ENCODE measurements at regions not wholly inside any gene's neighbourhood (a gene's known extent, or its start where the extent isn't known, plus 50 kb on each side); places are given as distances from the start of the nearest gene placed in this dataset.
"Not testable (repeated sequence)": the region's sequence is repeated elsewhere in the genome, so short reads cannot be mapped to it uniquely, and the experiment has no call there.

- DNase-seq (ENCODE audit: low read depth) (no peak), FAIRE-seq (no peak)
- no peaks in the 10 kb centered on the region for H3K36me3 ChIP-seq (ENCODE audit: control insufficient read depth, insufficient read depth, low read length)
- TF ChIP-seq CTCF (IDR thresholded peaks at IDR 0.05; ENCODE audit: insufficient read depth, low read length, severe bottlenecking) = no peak
- H3K27me3 ChIP-seq (ENCODE audit: control insufficient read depth, insufficient read depth, low read length) = no peaks in the 10 kb centered on the region
- H3K4me3 ChIP-seq (ENCODE audit: low read depth, low read length) = no peak overlapping the region
Observed at GRCh38 chr2:54049365-54049764, 66.0 kb upstream of the ACYP2 start.

- FAIRE-seq; H3K36me3 ChIP-seq (ENCODE audit: control insufficient read depth, insufficient read depth, low read length); H3K27me3 ChIP-seq (ENCODE audit: control insufficient read depth, insufficient read depth, low read length): not testable (repeated sequence)
Observed at GRCh38 chr2:54048896-54049295, 66.5 kb upstream of the ACYP2 start.

GRCh38 chr2:54048117-54048785 lies 67.2 kb upstream of the ACYP2 start:
- no peak for DNase-seq (ENCODE audit: low read depth)

More at GRCh38 chr2:54048896-54049295, 66.5 kb upstream of the ACYP2 start:
- not testable (repeated sequence) for H3K4me3 ChIP-seq (ENCODE audit: low read depth, low read length); DNase-seq (ENCODE audit: low read depth)

GRCh38 chr2:54047658-54048057 lies 67.8 kb upstream of the ACYP2 start:
- Histone ChIP-seq H3K36me3 (ENCODE audit: control insufficient read depth, insufficient read depth, low read length) (no peaks in the 10 kb centered on the region), H3K4me3 (ENCODE audit: low read depth, low read length) (no peak overlapping the region), H3K27me3 (ENCODE audit: control insufficient read depth, insufficient read depth, low read length) (no peaks in the 10 kb centered on the region)
- no peak for FAIRE-seq
- no peak for DNase-seq (ENCODE audit: low read depth)
- TF ChIP-seq CTCF (IDR thresholded peaks at IDR 0.05; ENCODE audit: insufficient read depth, low read length, severe bottlenecking) = no peak

More at GRCh38 chr2:54048117-54048785, 67.2 kb upstream of the ACYP2 start:
- H3K36me3 ChIP-seq (ENCODE audit: control insufficient read depth, insufficient read depth, low read length) = no peaks in the 10 kb centered on the region
- H3K27me3 ChIP-seq (ENCODE audit: control insufficient read depth, insufficient read depth, low read length) = no peaks in the 10 kb centered on the region
- no peak overlapping the region for H3K4me3 ChIP-seq (ENCODE audit: low read depth, low read length)
- no peak for FAIRE-seq
- TF ChIP-seq CTCF (IDR thresholded peaks at IDR 0.05; ENCODE audit: insufficient read depth, low read length, severe bottlenecking) = no peak

GRCh38 chr2:54047091-54047490 lies 68.3 kb upstream of the ACYP2 start:
- DNase-seq (ENCODE audit: low read depth) (peak; percentile 65), FAIRE-seq (no peak)
- H3K36me3 ChIP-seq (ENCODE audit: control insufficient read depth, insufficient read depth, low read length) = no peaks in the 10 kb centered on the region
- no peaks in the 10 kb centered on the region for H3K27me3 ChIP-seq (ENCODE audit: control insufficient read depth, insufficient read depth, low read length)
- no peak overlapping the region for H3K4me3 ChIP-seq (ENCODE audit: low read depth, low read length)
- TF ChIP-seq CTCF (IDR thresholded peaks at IDR 0.05; ENCODE audit: insufficient read depth, low read length, severe bottlenecking) = no peak

GRCh38 chr2:54042897-54043620 lies 72.3 kb upstream of the PSME4 start:
- no peak overlapping the region for H3K4me3 ChIP-seq (ENCODE audit: low read depth, low read length)
- H3K36me3 ChIP-seq (ENCODE audit: control insufficient read depth, insufficient read depth, low read length) = no peaks in the 10 kb centered on the region
- no peaks in the 10 kb centered on the region for H3K27me3 ChIP-seq (ENCODE audit: control insufficient read depth, insufficient read depth, low read length)
- FAIRE-seq (no peak), DNase-seq (ENCODE audit: low read depth) (no peak)
- no peak for TF ChIP-seq CTCF (IDR thresholded peaks at IDR 0.05; ENCODE audit: insufficient read depth, low read length, severe bottlenecking)

Data from bronchial epithelial cell (primary cell).